ENCODE measurements at regions not wholly inside any gene's neighbourhood (a gene's known extent, or its start where the extent isn't known, plus 50 kb on each side); places are given as distances from the start of the nearest gene placed in this dataset.

DNA sequence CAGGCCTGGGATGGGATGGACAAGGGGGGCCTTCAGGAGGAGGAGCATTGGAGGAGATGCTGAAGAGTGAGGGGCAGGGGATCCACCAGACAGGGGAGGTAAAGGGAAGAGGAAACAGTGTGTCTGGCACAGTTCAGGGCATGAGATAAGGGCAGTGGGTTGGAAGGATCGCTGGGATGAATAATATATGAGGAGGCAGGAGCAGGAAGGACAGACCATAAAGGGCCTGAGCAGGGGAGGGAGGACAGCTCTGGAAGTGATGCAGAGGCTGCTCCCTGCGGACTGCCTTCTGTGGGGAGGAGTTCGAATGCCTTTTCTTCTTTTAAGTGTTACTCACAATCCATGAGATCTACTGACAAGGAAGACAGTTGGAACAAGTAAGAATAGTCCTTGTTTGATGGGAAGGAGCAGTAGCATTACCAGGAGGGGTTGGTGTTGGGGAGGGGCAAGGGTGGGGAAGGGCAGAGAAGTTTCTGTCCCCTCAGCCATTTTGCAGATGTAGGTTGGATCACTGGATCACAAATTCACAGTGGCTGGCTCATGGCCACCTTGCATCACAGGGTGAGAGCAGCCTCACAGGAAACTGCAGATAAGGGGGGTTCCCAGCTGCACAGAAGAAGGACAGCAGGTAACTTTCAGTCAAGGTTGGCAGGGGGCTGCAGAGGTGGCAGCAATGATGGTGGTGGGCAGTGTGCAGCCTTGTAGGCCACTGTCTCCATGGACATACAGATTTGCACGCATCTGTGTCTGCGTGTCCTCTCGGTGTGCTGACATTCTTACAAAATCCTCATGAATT lies 91.9 kb upstream of the SNRPN start:
- H3K27ac Mint-ChIP-seq = no peak overlapping the region
- H3K4me3 Mint-ChIP-seq = no peak overlapping the region
- no peak for ATAC-seq

DNA sequence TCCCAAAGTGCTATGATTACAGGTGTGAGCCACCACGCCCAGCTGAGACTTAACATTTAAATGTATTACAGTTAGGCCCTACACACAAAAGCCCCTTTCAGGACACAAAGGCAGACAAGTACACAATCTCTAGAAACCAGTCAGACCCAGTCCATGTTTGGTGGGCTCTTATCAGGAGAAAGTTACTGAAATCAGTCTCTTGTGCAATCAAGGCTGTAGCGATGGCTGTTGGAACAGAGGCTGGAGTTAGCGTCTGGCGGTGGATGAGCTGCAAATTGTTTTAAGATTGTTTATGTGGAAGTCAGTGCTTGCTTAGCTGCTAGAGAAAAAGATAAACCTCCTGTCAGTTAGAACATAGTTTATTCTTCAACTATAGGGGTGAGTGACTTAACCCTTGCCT lies 89.5 kb upstream of the SNRPN start:
- ATAC-seq = no peak
- Mint-ChIP-seq H3K4me1 (no peaks in the 10 kb centered on the region), H3K27ac (no peak overlapping the region), H3K4me3 (no peak overlapping the region), H3K27me3 (no peaks in the 10 kb centered on the region), H3K36me3 (no peaks in the 10 kb centered on the region), H3K9me3 (peaks cover 2% of the 10 kb centered on the region)

More for the DNA sequence above, 91.9 kb upstream of the SNRPN start:
- H3K36me3 Mint-ChIP-seq = no peaks in the 10 kb centered on the region
- no peaks in the 10 kb centered on the region for H3K4me1 Mint-ChIP-seq
- no peaks in the 10 kb centered on the region for H3K27me3 Mint-ChIP-seq
- peaks cover 5% of the 10 kb centered on the region for H3K9me3 Mint-ChIP-seq

DNA sequence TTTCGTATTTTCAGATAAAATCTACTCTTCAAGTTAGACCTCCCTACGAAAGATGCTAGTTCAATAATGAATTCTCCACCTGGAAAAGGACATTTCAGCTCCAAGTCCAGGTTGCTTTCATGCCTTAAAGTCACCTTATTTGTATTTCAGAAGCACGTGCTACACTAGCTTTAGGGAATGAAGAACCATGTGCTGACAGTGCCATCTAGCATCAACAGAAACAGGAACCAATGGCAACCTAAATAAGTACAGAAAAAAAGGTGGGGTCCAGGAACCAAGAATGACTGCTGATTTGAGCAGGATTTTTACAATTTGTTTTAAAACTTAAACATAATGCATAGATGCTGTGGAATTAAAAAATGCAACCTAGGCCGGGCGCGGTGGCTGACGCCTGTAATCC lies 77.6 kb upstream of the SNRPN start:
- Mint-ChIP-seq H3K36me3 (no peaks in the 10 kb centered on the region), H3K27me3 (no peaks in the 10 kb centered on the region), H3K4me3 (no peak overlapping the region), H3K9me3 (peaks cover 11% of the 10 kb centered on the region), H3K4me1 (no peaks in the 10 kb centered on the region), H3K27ac (no peak overlapping the region)
- ATAC-seq = no peak

DNA sequence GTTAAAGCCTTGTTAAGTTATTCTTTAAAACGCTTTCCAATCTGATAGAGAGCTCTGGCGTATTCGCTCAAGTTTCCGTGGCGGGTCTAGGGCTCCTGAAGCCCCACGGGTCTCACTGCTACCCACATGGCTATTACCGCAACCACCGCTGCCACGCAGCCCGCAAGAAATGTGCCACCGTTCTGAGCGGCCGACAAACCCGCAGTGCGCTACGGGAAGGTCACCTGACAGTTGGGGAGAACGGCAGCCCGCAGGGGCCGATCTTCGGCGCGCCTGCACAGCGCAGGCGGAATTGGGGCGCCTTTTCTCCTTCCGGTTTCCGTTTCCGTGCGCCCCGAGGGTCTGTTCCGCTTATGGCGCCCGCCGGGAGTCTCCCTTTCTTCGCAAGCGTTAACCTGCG lies 76.6 kb upstream of the SNRPN start:
- no peak for ATAC-seq
- H3K4me1 Mint-ChIP-seq = no peaks in the 10 kb centered on the region
- peaks cover 8% of the 10 kb centered on the region for H3K9me3 Mint-ChIP-seq

DNA sequence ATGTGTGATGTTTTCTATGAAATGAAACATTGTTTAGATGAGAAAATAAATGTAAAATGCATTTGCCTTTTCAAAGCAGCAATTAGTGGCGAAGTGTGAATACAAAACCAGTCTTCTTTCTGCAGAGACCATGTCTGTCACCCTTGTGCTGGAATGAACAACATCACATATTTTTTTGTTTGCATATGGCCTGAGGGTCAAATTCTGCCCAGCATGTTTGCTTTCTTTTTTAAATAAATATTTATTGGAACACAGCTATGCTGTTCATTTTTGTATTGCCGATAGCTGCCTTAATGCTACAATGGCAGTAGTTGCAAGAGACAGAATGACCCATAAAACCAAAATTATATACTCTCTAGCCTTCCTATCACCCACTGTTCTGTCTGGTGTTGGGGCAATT lies 75.3 kb upstream of the SNRPN start:
- H3K27me3 Mint-ChIP-seq = no peaks in the 10 kb centered on the region
- H3K36me3 Mint-ChIP-seq = no peaks in the 10 kb centered on the region
- ATAC-seq = no peak
- peaks cover 8% of the 10 kb centered on the region for H3K9me3 Mint-ChIP-seq
- no peaks in the 10 kb centered on the region for H3K4me1 Mint-ChIP-seq
- H3K27ac Mint-ChIP-seq = no peak overlapping the region
- H3K4me3 Mint-ChIP-seq = no peak overlapping the region

More for the DNA sequence above, 76.6 kb upstream of the SNRPN start:
- no peaks in the 10 kb centered on the region for H3K36me3 Mint-ChIP-seq
- H3K27me3 Mint-ChIP-seq = no peaks in the 10 kb centered on the region
- H3K27ac Mint-ChIP-seq = no peak overlapping the region
- H3K4me3 Mint-ChIP-seq = no peak overlapping the region

DNA sequence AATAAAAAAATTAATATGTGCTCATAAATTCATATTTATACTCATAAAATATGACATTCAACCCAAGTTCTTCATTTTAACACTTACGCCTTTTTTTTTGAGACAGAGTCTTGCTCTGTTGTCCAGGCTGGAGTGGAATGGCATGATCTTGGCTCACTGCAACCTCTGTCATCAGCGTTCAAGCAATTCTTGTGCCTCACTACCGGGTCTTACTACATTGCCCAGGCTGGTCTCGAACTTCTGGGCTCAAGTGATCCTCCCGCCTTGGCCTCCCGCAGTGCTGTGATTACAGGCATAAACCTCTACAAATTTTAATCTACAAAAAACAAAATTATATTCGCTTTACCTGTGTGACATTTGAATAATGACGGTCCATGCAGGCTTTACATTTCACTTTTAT lies 74.1 kb upstream of the SNRPN start:
- H3K27ac Mint-ChIP-seq = no peak overlapping the region
- H3K27me3 Mint-ChIP-seq = no peaks in the 10 kb centered on the region
- H3K9me3 Mint-ChIP-seq = peaks cover 10% of the 10 kb centered on the region
- no peak overlapping the region for H3K4me3 Mint-ChIP-seq
- ATAC-seq = no peak
- H3K4me1 Mint-ChIP-seq = no peaks in the 10 kb centered on the region
- H3K36me3 Mint-ChIP-seq = no peaks in the 10 kb centered on the region

DNA sequence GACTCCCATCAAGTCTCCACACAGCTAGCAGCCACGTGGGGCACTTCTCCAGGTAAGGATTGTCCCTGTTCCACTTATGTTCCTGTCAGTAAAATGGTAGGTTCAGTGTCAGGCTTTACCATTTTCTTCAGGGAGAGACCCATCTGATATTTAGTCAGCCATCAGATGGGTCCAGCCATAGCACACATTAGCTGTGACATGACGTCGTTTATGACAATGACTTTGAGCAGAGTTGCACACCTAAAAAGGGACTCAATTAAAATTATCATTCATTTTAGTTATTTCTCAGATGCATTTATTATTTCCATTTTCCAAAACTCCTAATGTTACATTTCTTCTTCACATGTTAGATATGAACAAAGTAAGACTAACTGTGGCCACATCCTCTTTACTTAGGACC lies 68.2 kb upstream of the SNRPN start:
- ATAC-seq = no peak
- H3K36me3 Mint-ChIP-seq = no peaks in the 10 kb centered on the region
- H3K4me1 Mint-ChIP-seq = no peaks in the 10 kb centered on the region
- no peak overlapping the region for H3K27ac Mint-ChIP-seq
- no peaks in the 10 kb centered on the region for H3K27me3 Mint-ChIP-seq
- H3K9me3 Mint-ChIP-seq = peaks cover 4% of the 10 kb centered on the region
- no peak overlapping the region for H3K4me3 Mint-ChIP-seq

DNA sequence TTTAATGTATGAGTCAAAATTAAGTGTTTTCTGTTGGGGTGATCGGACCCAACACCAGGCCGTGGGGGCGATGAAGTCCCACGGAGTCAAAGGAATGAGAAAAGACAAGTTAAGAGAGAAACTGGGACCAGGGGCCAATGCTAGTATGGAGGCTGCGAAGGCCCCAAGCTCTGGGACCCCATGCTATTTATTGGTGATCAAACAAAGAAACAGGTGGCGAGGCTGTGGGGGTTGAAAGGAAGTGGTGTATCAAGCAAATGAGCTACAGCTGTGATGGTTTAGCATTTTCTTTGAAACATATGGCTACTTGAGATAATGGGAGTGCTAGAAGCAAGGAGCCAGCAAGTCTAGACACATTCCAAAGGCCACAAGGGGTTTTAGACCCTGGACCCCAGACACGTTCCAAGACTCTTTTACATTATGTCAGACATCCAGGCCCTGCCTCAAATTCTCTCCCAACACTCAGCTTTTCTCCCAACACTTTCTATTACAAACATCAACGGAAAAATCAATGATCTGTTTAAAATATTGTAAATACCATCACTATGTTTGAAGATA lies 56.0 kb upstream of the SNRPN start:
- Mint-ChIP-seq H3K9me3 (peaks cover 5% of the 10 kb centered on the region), H3K27ac (no peak overlapping the region), H3K4me3 (no peak overlapping the region), H3K36me3 (no peaks in the 10 kb centered on the region), H3K4me1 (no peaks in the 10 kb centered on the region), H3K27me3 (no peaks in the 10 kb centered on the region)
- no peak for ATAC-seq

DNA sequence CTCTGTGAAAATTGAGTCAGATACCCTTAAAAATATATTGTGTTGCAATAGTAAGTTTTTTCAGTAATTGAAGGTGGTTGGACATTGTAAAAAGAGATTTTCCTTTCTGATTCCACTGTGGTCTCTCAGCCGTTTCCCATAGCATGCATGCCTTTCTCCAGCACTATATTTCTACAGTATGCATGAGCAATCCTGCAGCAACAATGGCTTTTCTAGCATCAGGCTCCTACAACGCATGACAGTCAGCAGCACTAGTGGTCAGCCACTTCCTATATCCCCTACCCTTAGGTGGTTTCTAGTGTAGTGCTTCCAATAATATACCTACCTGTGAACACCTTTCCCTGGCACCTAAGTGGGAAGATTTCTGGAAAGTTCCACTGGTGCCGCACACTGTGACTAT lies 55.4 kb upstream of the SNRPN start:
- no peak overlapping the region for H3K27ac Mint-ChIP-seq
- H3K4me1 Mint-ChIP-seq = no peaks in the 10 kb centered on the region
- H3K36me3 Mint-ChIP-seq = no peaks in the 10 kb centered on the region
- H3K9me3 Mint-ChIP-seq = peaks cover 5% of the 10 kb centered on the region
- H3K27me3 Mint-ChIP-seq = no peaks in the 10 kb centered on the region
- ATAC-seq = no peak
- H3K4me3 Mint-ChIP-seq = no peak overlapping the region

DNA sequence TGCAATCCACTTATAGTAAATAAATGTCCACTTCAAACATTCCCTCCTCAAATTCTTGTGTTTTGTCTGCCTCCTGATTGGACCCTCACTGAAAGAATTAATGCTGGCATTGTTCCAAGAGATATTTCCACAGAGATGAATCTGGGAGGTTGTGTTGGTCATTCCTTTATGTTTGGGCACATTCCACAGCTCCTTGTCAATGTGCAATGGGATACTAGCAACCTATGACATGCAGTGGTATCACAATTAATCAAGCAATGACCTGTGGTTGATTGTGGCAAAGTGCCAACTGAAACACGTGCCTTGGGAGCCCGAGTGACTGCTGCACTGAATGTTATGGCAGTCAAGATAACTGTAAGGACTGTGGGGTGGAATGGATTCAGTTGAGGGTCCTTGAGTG lies 55.0 kb upstream of the SNRPN start:
- Mint-ChIP-seq H3K27ac (no peak overlapping the region), H3K27me3 (no peaks in the 10 kb centered on the region), H3K4me1 (no peaks in the 10 kb centered on the region), H3K4me3 (no peak overlapping the region), H3K36me3 (no peaks in the 10 kb centered on the region), H3K9me3 (peaks cover 5% of the 10 kb centered on the region)
- no peak for ATAC-seq

DNA sequence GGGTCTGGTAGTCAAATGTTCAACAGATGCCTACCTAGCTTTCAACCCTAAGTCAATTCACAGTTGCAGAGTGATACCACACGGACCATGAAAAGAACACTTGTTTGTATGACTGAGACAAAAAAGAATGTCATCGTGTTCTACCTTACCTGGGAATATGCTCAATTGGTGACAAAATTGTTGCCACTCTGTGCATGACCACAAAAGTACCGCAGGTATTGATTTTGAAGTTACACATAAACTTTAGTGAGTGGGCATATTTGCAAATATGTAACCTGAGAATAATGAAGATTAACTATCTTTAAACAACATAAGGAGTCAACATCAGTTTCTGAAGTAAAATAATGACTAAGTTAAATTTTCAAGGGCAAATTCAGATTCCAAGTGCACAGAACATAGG lies 53.4 kb upstream of the SNRPN start:
- Mint-ChIP-seq H3K27ac (no peak overlapping the region), H3K4me1 (no peaks in the 10 kb centered on the region)

More for the DNA sequence above, 53.4 kb upstream of the SNRPN start:
- H3K9me3 Mint-ChIP-seq = peaks cover 5% of the 10 kb centered on the region
- H3K4me3 Mint-ChIP-seq = no peak overlapping the region
- no peak for ATAC-seq
- no peaks in the 10 kb centered on the region for H3K27me3 Mint-ChIP-seq
- no peaks in the 10 kb centered on the region for H3K36me3 Mint-ChIP-seq

Data from stimulated activated memory B cell treated with anti-CD40 and anti-IgM and Interleukin-4, amounts not matched to agents 10 μg/mL and 1 μg/mL and 100 μg/mL, for 72 hours (primary cell).